ENCODE measurements at regions not wholly inside any gene's neighbourhood (a gene's known extent, or its start where the extent isn't known, plus 50 kb on each side); places are given as distances from the start of the nearest gene placed in this dataset.

DNA sequence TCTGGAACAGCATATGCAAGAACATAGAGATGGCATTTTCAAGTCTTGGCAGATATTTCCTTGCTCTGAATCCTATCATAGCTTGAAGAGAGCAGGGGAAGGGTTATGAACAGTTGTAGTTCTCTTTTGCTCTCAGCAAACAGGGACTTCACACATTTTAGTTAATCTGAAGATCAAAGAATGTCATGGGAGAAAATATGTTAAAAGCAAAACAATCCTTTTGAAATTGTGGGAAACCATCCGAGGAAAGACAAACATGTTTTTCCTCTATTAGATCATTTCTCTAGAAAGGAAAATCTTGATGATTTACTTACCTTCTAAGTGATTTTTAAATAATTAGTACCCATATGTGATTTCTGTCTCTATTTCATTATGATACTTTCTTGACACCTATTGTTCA, 77.8 kb upstream of the DCBLD2 start:
- TF ChIP-seq, protein P1, sequence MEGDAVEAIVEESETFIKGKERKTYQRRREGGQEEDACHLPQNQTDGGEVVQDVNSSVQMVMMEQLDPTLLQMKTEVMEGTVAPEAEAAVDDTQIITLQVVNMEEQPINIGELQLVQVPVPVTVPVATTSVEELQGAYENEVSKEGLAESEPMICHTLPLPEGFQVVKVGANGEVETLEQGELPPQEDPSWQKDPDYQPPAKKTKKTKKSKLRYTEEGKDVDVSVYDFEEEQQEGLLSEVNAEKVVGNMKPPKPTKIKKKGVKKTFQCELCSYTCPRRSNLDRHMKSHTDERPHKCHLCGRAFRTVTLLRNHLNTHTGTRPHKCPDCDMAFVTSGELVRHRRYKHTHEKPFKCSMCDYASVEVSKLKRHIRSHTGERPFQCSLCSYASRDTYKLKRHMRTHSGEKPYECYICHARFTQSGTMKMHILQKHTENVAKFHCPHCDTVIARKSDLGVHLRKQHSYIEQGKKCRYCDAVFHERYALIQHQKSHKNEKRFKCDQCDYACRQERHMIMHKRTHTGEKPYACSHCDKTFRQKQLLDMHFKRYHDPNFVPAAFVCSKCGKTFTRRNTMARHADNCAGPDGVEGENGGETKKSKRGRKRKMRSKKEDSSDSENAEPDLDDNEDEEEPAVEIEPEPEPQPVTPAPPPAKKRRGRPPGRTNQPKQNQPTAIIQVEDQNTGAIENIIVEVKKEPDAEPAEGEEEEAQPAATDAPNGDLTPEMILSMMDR (IDR thresholded peaks at IDR 0.05), result no peak
- intact Hi-C loops (cut with DNase I), result no loop called here
- Histone ChIP-seq H3K27ac (no peak overlapping the region), H3K4me3 (no peak overlapping the region), H3K36me3 (no peaks in the 10 kb centered on the region), H3K27me3 (ENCODE audit: low read depth) (no peaks in the 10 kb centered on the region), H3K9me3 (no peaks in the 10 kb centered on the region), H3K4me1 (no peaks in the 10 kb centered on the region)
- no peak for DNase-seq
- ATAC-seq, result no peak

DNA sequence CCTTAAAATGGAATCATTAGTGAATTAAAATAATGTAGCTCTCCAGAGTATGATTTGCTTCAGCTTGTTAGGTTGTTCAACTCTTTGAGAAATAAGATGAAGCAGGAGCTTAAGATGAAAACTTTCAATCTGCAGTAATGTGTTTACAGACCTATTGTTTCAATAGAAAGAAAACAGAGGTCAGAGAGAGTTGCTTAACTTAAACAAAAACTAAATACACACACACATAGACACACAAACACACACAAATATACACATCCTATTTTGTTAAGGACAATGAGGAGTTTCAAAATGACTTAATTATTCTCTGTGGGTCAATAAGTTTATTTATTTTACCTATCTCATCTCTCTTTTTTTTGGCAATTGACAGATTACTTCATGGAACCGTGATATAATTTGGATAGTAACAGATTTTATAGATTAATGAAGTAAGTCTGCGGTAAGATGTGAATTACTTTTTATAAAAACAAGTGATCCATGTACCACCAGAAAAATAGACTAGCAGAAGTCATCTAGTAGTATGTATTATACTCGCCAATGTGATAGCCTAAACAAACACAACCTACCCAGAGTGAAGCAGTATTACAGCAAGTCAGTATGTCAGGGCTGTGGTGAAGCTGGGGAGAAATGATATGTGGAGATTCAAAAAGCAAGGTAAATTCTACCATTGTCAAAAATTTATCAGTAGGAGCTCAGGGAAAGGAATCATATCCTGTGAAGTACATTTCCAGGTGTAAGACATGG, 76.7 kb upstream of the DCBLD2 start:
- Histone ChIP-seq H3K4me1 (no peaks in the 10 kb centered on the region), H3K27ac (no peak overlapping the region), H3K36me3 (no peaks in the 10 kb centered on the region), H3K4me3 (no peak overlapping the region), H3K27me3 (ENCODE audit: low read depth) (no peaks in the 10 kb centered on the region), H3K9me3 (no peaks in the 10 kb centered on the region)
- intact Hi-C loops (cut with DNase I), result no loop called here
- ATAC-seq, result no peak
- no peak for DNase-seq
- TF ChIP-seq, protein P1 (IDR thresholded peaks at IDR 0.05), result no peak

GRCh38 chr3:98977520-98977919, 76.0 kb upstream of the DCBLD2 start:
- ATAC-seq (no peak), DNase-seq (no peak)
- H3K27ac ChIP-seq, result no peak overlapping the region

DNA sequence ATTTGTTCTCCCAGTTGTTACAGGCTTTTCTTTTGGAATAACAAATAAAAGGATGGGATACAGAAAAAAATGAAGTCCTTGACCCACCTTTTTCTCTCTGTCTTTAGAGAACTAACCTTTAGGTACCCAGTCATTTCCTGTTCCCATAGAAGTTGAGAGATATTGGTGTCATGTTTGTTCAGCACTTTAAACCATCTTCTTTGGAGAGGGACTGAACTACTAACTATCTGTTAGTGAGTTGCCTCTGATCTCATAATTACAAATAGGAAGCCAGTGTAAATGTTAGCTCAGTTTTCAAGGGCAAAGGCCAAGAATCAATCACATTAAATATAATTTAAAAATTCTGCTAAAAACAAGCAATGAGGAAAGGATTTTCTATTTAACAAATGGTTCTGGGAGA, 72.9 kb upstream of the DCBLD2 start:
- Histone ChIP-seq H3K4me3 (no peak overlapping the region), H3K36me3 (no peaks in the 10 kb centered on the region), H3K27me3 (ENCODE audit: low read depth) (no peaks in the 10 kb centered on the region), H3K4me1 (no peaks in the 10 kb centered on the region), H3K27ac (no peak overlapping the region), H3K9me3 (no peaks in the 10 kb centered on the region)
- no peak for ATAC-seq
- no peak for DNase-seq
- intact Hi-C loops (cut with DNase I), result no loop called here
- TF ChIP-seq, protein P1 (IDR thresholded peaks at IDR 0.05), result no peak

More at GRCh38 chr3:98977520-98977919, 76.0 kb upstream of the DCBLD2 start:
- Histone ChIP-seq H3K27me3 (ENCODE audit: low read depth) (no peaks in the 10 kb centered on the region), H3K4me1 (no peaks in the 10 kb centered on the region), H3K9me3 (no peaks in the 10 kb centered on the region), H3K4me3 (no peak overlapping the region), H3K36me3 (no peaks in the 10 kb centered on the region)
- intact Hi-C loops (cut with DNase I), result no loop called here
- TF ChIP-seq, protein P1 (IDR thresholded peaks at IDR 0.05), result no peak

- no peaks in the 10 kb centered on the region for H3K27me3 ChIP-seq (ENCODE audit: low read depth)
- H3K9me3 ChIP-seq, result no peaks in the 10 kb centered on the region
- TF ChIP-seq, protein P1 (IDR thresholded peaks at IDR 0.05), result no peak
- H3K4me1 ChIP-seq, result no peaks in the 10 kb centered on the region
- no peak overlapping the region for H3K4me3 ChIP-seq
- intact Hi-C loops (cut with DNase I), result no loop called here
- H3K36me3 ChIP-seq, result no peaks in the 10 kb centered on the region
- H3K27ac ChIP-seq, result no peak overlapping the region
- DNase-seq (no peak), ATAC-seq (no peak)
Measured at GRCh38 chr3:98972720-98973119, 71.2 kb upstream of the DCBLD2 start.
